ENCODE measurements at regions not wholly inside any gene's neighbourhood (a gene's known extent, or its start where the extent isn't known, plus 50 kb on each side); places are given as distances from the start of the nearest gene placed in this dataset.

DNA sequence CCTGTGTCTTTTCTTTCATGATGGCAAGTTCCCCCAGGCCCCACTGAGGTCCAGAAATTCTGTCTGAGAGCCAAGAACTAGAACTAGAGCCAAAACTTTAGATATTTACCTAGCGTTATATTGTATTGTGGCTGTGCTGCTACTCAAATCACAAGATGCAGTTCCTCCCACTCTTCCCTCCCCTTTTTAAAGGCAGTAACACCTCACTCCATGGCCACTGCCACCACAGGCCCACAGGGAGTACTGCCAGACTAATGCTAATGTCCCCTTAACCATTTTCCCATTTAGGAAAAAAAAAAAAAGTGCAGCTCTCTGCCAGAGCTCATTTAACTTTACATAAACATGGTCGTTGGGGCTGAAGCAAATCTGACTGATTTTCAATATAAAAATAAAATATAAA, 99.7 kb upstream of the KYNU start:
- TF ChIP-seq, protein P1, sequence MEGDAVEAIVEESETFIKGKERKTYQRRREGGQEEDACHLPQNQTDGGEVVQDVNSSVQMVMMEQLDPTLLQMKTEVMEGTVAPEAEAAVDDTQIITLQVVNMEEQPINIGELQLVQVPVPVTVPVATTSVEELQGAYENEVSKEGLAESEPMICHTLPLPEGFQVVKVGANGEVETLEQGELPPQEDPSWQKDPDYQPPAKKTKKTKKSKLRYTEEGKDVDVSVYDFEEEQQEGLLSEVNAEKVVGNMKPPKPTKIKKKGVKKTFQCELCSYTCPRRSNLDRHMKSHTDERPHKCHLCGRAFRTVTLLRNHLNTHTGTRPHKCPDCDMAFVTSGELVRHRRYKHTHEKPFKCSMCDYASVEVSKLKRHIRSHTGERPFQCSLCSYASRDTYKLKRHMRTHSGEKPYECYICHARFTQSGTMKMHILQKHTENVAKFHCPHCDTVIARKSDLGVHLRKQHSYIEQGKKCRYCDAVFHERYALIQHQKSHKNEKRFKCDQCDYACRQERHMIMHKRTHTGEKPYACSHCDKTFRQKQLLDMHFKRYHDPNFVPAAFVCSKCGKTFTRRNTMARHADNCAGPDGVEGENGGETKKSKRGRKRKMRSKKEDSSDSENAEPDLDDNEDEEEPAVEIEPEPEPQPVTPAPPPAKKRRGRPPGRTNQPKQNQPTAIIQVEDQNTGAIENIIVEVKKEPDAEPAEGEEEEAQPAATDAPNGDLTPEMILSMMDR (IDR thresholded peaks at IDR 0.05), result no peak
- no peak for TF ChIP-seq EP300 (IDR thresholded peaks at IDR 0.05; ENCODE audit: borderline replicate concordance in 1 of 2, low read depth in 1 of 2, low read length in 1 of 2)
- TF ChIP-seq POLR2AphosphoS5 (IDR thresholded peaks at IDR 0.05; ENCODE audit: low read depth, low read length), result no peak
- no peak for TF ChIP-seq MEF2A (IDR thresholded peaks at IDR 0.05; ENCODE audit: borderline replicate concordance, low read depth)
- no peak for TF ChIP-seq TAF1 (IDR thresholded peaks at IDR 0.05; ENCODE audit: borderline replicate concordance, low read depth, low read length)
- TF ChIP-seq NRF1 (IDR thresholded peaks at IDR 0.05; ENCODE audit: low read depth, low read length), result no peak
- TF ChIP-seq YY1 (IDR thresholded peaks at IDR 0.05; ENCODE audit: low read depth), result no peak
- TF ChIP-seq SMC3 (IDR thresholded peaks at IDR 0.05; ENCODE audit: low read depth, low read length), result no peak
